ENCODE measurements at regions not wholly inside any gene's neighbourhood (a gene's known extent, or its start where the extent isn't known, plus 50 kb on each side); places are given as distances from the start of the nearest gene placed in this dataset.

GRCh38 chr17:72487731-72488494, 367.1 kb downstream of the SOX9 start:
- in situ Hi-C loops (cut with MboI; ENCODE audit: low sequenced_read_pairs): no loop called here

- in situ Hi-C loops (cut with MboI; ENCODE audit: low sequenced_read_pairs): no loop called here
Observed at GRCh38 chr17:72488555-72489271, 367.9 kb downstream of the SOX9 start.

- in situ Hi-C loops (cut with MboI; ENCODE audit: low sequenced_read_pairs): no loop called here
Observed at GRCh38 chr17:72489272-72489641, 368.4 kb downstream of the SOX9 start.

- in situ Hi-C loops (cut with MboI; ENCODE audit: low sequenced_read_pairs): no loop called here
Observed at GRCh38 chr17:72491102-72491501, 370.3 kb downstream of the SOX9 start.

GRCh38 chr17:72492494-72492893, 371.7 kb downstream of the SOX9 start:
- in situ Hi-C loops (cut with MboI; ENCODE audit: low sequenced_read_pairs): no loop called here

- in situ Hi-C loops (cut with MboI; ENCODE audit: low sequenced_read_pairs): no loop called here
Observed at GRCh38 chr17:72492941-72493340, 372.1 kb downstream of the SOX9 start.

GRCh38 chr17:72494566-72494965, 373.7 kb downstream of the SOX9 start:
- in situ Hi-C loops (cut with MboI; ENCODE audit: low sequenced_read_pairs): no loop called here

GRCh38 chr17:72496461-72496860, 375.6 kb downstream of the SOX9 start:
- in situ Hi-C loops (cut with MboI; ENCODE audit: low sequenced_read_pairs): no loop called here

GRCh38 chr17:72497915-72498314, 377.1 kb downstream of the SOX9 start:
- in situ Hi-C loops (cut with MboI; ENCODE audit: low sequenced_read_pairs): no loop called here

GRCh38 chr17:72498364-72499210, 377.8 kb downstream of the SOX9 start:
- in situ Hi-C loops (cut with MboI; ENCODE audit: low sequenced_read_pairs): no loop called here

- in situ Hi-C loops (cut with MboI; ENCODE audit: low sequenced_read_pairs): no loop called here
Observed at GRCh38 chr17:72501404-72502370, 380.9 kb downstream of the SOX9 start.

GRCh38 chr17:72502371-72503341, 381.8 kb downstream of the SOX9 start:
- in situ Hi-C loops (cut with MboI; ENCODE audit: low sequenced_read_pairs): no loop called here

GRCh38 chr17:72503556-72503955, 382.7 kb downstream of the SOX9 start:
- in situ Hi-C loops (cut with MboI; ENCODE audit: low sequenced_read_pairs): no loop called here

GRCh38 chr17:72504783-72505182, 384.0 kb downstream of the SOX9 start:
- in situ Hi-C loops (cut with MboI; ENCODE audit: low sequenced_read_pairs): no loop called here

GRCh38 chr17:72506773-72507172, 386.0 kb downstream of the SOX9 start:
- in situ Hi-C loops (cut with MboI; ENCODE audit: low sequenced_read_pairs): no loop called here

GRCh38 chr17:72507370-72507769, 386.6 kb downstream of the SOX9 start:
- in situ Hi-C loops (cut with MboI; ENCODE audit: low sequenced_read_pairs): no loop called here

- in situ Hi-C loops (cut with MboI; ENCODE audit: low sequenced_read_pairs): no loop called here
Observed at GRCh38 chr17:72510351-72511016, 389.7 kb downstream of the SOX9 start.

GRCh38 chr17:72511242-72511641, 390.4 kb downstream of the SOX9 start:
- in situ Hi-C loops (cut with MboI; ENCODE audit: low sequenced_read_pairs): no loop called here

GRCh38 chr17:72511874-72512273, 391.1 kb downstream of the SOX9 start:
- in situ Hi-C loops (cut with MboI; ENCODE audit: low sequenced_read_pairs): no loop called here
